Endothelial cell of umbilical vein (primary cell): ENCODE measurements at regions not wholly inside any gene's neighbourhood (a gene's known extent, or its start where the extent isn't known, plus 50 kb on each side); places are given as distances from the start of the nearest gene placed in this dataset.

Experiments used
- BruUV-seq: library from RNA; stranded (reverse); fragments of 400-500 nt; replicated peaks from 2 replicates; lab custom pipeline; 2021; lab: Mats Ljungman, UMichigan
- CTCF ChIA-PET: fragments of 300-600, 350-600 bp; sonication (Branson Sonifier 250); formaldehyde crosslinking; loops from one replicate; lab custom pipeline; 2021; ENCODE audit warnings: antibody characterized with exemption, inconsistent platforms; lab: Charles Lee
- POLR2A ChIA-PET: fragments of 300-600, 350-600 bp; sonication (Branson Sonifier 250); formaldehyde crosslinking; loops from one replicate; lab custom pipeline; 2021; ENCODE audit warnings: antibody characterized with exemption, inconsistent platforms; lab: Charles Lee
- DNase-seq: peaks from one replicate; pipeline ENCODE4 v3.0.0-alpha.2; 2011; ENCODE audit warnings: low read depth, low spot score
- FAIRE-seq: peaks from 2 replicates; lab custom pipeline; 2011; peaks lifted over from hg19 to GRCh38; lab: Jason Lieb, UNC
- H2AFZ ChIP-seq: 2 replicates; pipeline ENCODE4 v1.6.0; 2012; ENCODE audit warnings: low read depth, low read length, control low read depth, inconsistent platforms
- H3K27ac ChIP-seq: 2 replicates; pipeline ENCODE4 v1.5.1; 2011; ENCODE audit warnings: low read depth, mild to moderate bottlenecking, control low read depth, low read length, moderate library complexity; ENCODE audit not compliant: insufficient read depth
- H3K27me3 ChIP-seq, 2 experiments: 2 replicates each; pipeline versions ENCODE4 v1.6.0 to v1.6.1; 2011; ENCODE audit warnings: low read length in 2 of 2, mixed read lengths in 1 of 2; ENCODE audit not compliant: control insufficient read depth in 2 of 2, insufficient read depth in 2 of 2
- H3K36me3 ChIP-seq, 2 experiments: 2 replicates in 1 of 2; 3 replicates in 1 of 2; pipeline ENCODE4 v1.5.1; 2011; ENCODE audit warnings: low read length in 2 of 2, mild to moderate bottlenecking in 1 of 2, moderate library complexity in 1 of 2; ENCODE audit not compliant: control insufficient read depth in 2 of 2, insufficient read depth in 2 of 2; ENCODE audit errors: extremely low read depth in 1 of 2
- H3K4me1 ChIP-seq: 3 replicates; pipeline ENCODE4 v1.5.1; 2011; ENCODE audit warnings: mild to moderate bottlenecking, low read length; ENCODE audit not compliant: control insufficient read depth, insufficient read depth; ENCODE audit errors: extremely low read depth
- H3K4me2 ChIP-seq: 2 replicates; pipeline ENCODE4 v1.6.1; 2011; ENCODE audit warnings: low read length, control low read depth, mixed read lengths; ENCODE audit not compliant: insufficient read depth
- H3K4me3 ChIP-seq, 3 experiments: fragments of 200-600 bp in 1 of 3; sonication (generic), shearing (Covaris generic) in 1 of 3; replicated peaks in 1 of 3; 2 replicates each; pipeline ENCODE4 v1.5.1; 2011 to 2016; ENCODE audit warnings: control low read depth in 3 of 3, low read length in 3 of 3, mild to moderate bottlenecking in 2 of 3, inconsistent platforms in 1 of 3, low read depth in 1 of 3, moderate library complexity in 1 of 3; ENCODE audit not compliant: insufficient read depth in 1 of 3
- H3K79me2 ChIP-seq: 2 replicates; pipeline ENCODE4 v1.6.0; 2012; ENCODE audit warnings: low read length, inconsistent platforms; ENCODE audit not compliant: control insufficient read depth, insufficient read depth
- H3K9ac ChIP-seq: replicated peaks from 2 replicates; pipeline ENCODE3; 2011; ENCODE audit warnings: low read length, control low read depth; ENCODE audit not compliant: insufficient read depth; ENCODE audit errors: extremely low read depth
- H3K9me1 ChIP-seq: replicated peaks from 3 replicates; pipeline ENCODE4 v1.6.0; 2011; ENCODE audit warnings: mild to moderate bottlenecking, low read length; ENCODE audit not compliant: control insufficient read depth, insufficient read depth; ENCODE audit errors: extremely low read depth
- H3K9me3 ChIP-seq: replicated peaks from 2 replicates; pipeline ENCODE4 v1.5.1; 2012; ENCODE audit warnings: low read length, inconsistent platforms; ENCODE audit not compliant: control insufficient read depth, insufficient read depth
- H4K20me1 ChIP-seq: replicated peaks from 2 replicates; pipeline ENCODE3; 2011; ENCODE audit warnings: mild to moderate bottlenecking, low read length; ENCODE audit not compliant: control insufficient read depth, insufficient read depth; ENCODE audit errors: extremely low read depth
- CTCF ChIP-seq, 2 donors: IDR thresholded peaks; 1 replicate in 1 of 2; 2 replicates in 1 of 2; pipeline ENCODE4 v1.5.1; 2011; ENCODE audit warnings: low read length in 2 of 2, mild to moderate bottlenecking in 2 of 2, moderate library complexity in 2 of 2, control low read depth in 1 of 2, inconsistent platforms in 1 of 2, low read depth in 1 of 2; ENCODE audit not compliant: insufficient read depth in 1 of 2; ENCODE audit errors: extremely low read depth in 1 of 2
- EZH2 ChIP-seq: IDR thresholded peaks from 2 replicates; pipeline ENCODE4 v1.6.1; 2012; ENCODE audit warnings: borderline replicate concordance, low read depth, mild to moderate bottlenecking, moderate library complexity, low read length, inconsistent platforms; ENCODE audit not compliant: severe bottlenecking
- FOS ChIP-seq: IDR thresholded peaks from 2 replicates; pipeline ENCODE4 v1.6.1; 2011; ENCODE audit warnings: mild to moderate bottlenecking, low read length, moderate library complexity, borderline replicate concordance; ENCODE audit not compliant: insufficient read depth
- GATA2 ChIP-seq: IDR thresholded peaks from 2 replicates; pipeline ENCODE4 v1.7.0; 2011; ENCODE audit warnings: low read depth, mild to moderate bottlenecking, moderate library complexity, mixed read lengths, low read length; ENCODE audit not compliant: insufficient read length, insufficient read depth
- JUN ChIP-seq: IDR thresholded peaks from 2 replicates; pipeline ENCODE4 v1.6.1; 2011; ENCODE audit warnings: borderline replicate concordance, low read depth; ENCODE audit not compliant: insufficient read length, insufficient read depth
- MAX ChIP-seq: IDR thresholded peaks from 2 replicates; pipeline ENCODE4 v1.6.1; 2011; ENCODE audit not compliant: insufficient read depth, insufficient read length
- MYC ChIP-seq: IDR thresholded peaks from one replicate; pipeline ENCODE4 v1.6.1; 2011; ENCODE audit warnings: mild to moderate bottlenecking, low read depth, low read length
- POLR2A ChIP-seq: IDR thresholded peaks from 2 replicates; pipeline ENCODE4 v1.6.1; 2012; ENCODE audit warnings: low read depth, mild to moderate bottlenecking, control low read depth, low read length
- POLR2AphosphoS5 ChIP-seq: IDR thresholded peaks from 2 replicates; pipeline ENCODE4 v1.6.1; 2012; ENCODE audit warnings: low read depth, mild to moderate bottlenecking, control low read depth, low read length, moderate library complexity; ENCODE audit not compliant: insufficient read depth
- dilution Hi-C: fragments of 300-500 bp; cut with MboI; formaldehyde crosslinking; loops from one replicate; pipeline ENCODE4 v1.15.0; 2019; ENCODE audit warnings: low sequenced_read_pairs; ENCODE audit not compliant: extremely low pct_ligation_motif_present
- intact Hi-C: fragments of 100-400 bp; cut with micrococcal nuclease; formaldehyde crosslinking; loops from one replicate; pipeline ENCODE4 v1.10.0; 2022

- H3K9me1 ChIP-seq, result no peaks in the 10 kb centered on the region
- no peaks in the 10 kb centered on the region for H3K79me2 ChIP-seq
- intact Hi-C loops (no loop called here), dilution Hi-C loops (no loop called here)
- no TSS peak for BruUV-seq
- CTCF ChIA-PET, result no interaction called here
- no peak for TF ChIP-seq MAX
- TF ChIP-seq GATA2, result no peak
- no peak for TF ChIP-seq FOS
- no peak for TF ChIP-seq JUN
- no peak for TF ChIP-seq CTCF (IDR thresholded peaks at IDR 0.05; ENCODE audit: extremely low read depth in 1 of 2, insufficient read depth in 1 of 2, low read depth in 1 of 2, low read length in 2 of 2)
- H4K20me1 ChIP-seq, result no peaks in the 10 kb centered on the region
- H2AFZ ChIP-seq, result no peak overlapping the region
- H3K27me3 ChIP-seq, result no peaks in the 10 kb centered on the region
- POLR2A ChIA-PET, result no interaction called here
- no peak overlapping the region for H3K4me3 ChIP-seq
- H3K9ac ChIP-seq, result no peak overlapping the region
- no peaks in the 10 kb centered on the region for H3K4me1 ChIP-seq
- no peak overlapping the region for H3K27ac ChIP-seq
- DNase-seq (no peak), FAIRE-seq (no peak)
- no peak overlapping the region for H3K4me2 ChIP-seq
- no peaks in the 10 kb centered on the region for H3K9me3 ChIP-seq
- H3K36me3 ChIP-seq, result no peaks in the 10 kb centered on the region
Measured at GRCh38 chrX:129227366-129227765, 295.9 kb downstream of the SMARCA1 start.

GRCh38 chrX:129193357-129193756, 329.9 kb downstream of the SMARCA1 start:
- H3K9me1 ChIP-seq, result no peaks in the 10 kb centered on the region
- FAIRE-seq (no peak), DNase-seq (no peak)
- TF ChIP-seq JUN (no peak), CTCF (IDR thresholded peaks at IDR 0.05; ENCODE audit: extremely low read depth in 1 of 2, insufficient read depth in 1 of 2, low read depth in 1 of 2, low read length in 2 of 2) (no peak), MAX (no peak), POLR2A (no peak), EZH2 (no peak), GATA2 (no peak), POLR2AphosphoS5 (no peak), FOS (no peak), MYC (no peak)
- no peak overlapping the region for H3K9ac ChIP-seq
- no peak overlapping the region for H3K4me2 ChIP-seq
- no peak overlapping the region for H3K27ac ChIP-seq
- no peaks in the 10 kb centered on the region for H3K79me2 ChIP-seq
- ChIA-PET CTCF (no interaction called here), POLR2A (no interaction called here)
- H2AFZ ChIP-seq, result no peak overlapping the region
- no peaks in the 10 kb centered on the region for H3K36me3 ChIP-seq
- H3K4me3 ChIP-seq, result no peak overlapping the region
- H3K4me1 ChIP-seq, result no peaks in the 10 kb centered on the region
- no peaks in the 10 kb centered on the region for H4K20me1 ChIP-seq
- no peaks in the 10 kb centered on the region for H3K27me3 ChIP-seq
- dilution Hi-C loops (no loop called here), intact Hi-C loops (no loop called here)
- H3K9me3 ChIP-seq, result no peaks in the 10 kb centered on the region
- no TSS peak for BruUV-seq
